Mesendoderm (in vitro differentiated cells): ENCODE measurements at regions not wholly inside any gene's neighbourhood (a gene's known extent, or its start where the extent isn't known, plus 50 kb on each side); places are given as distances from the start of the nearest gene placed in this dataset.

Source experiments
- DNase-seq: peaks from one replicate; pipeline ENCODE4 v3.0.0; 2013
- H2AK5ac ChIP-seq: 2 replicates; pipeline ENCODE4 v1.6.1; 2013; ENCODE audit warnings: low read length, inconsistent platforms
- H2BK120ac ChIP-seq: 2 replicates; pipeline ENCODE4 v1.6.1; 2013; ENCODE audit warnings: low read depth, mild to moderate bottlenecking, low read length, moderate library complexity, mixed read lengths
- H2BK15ac ChIP-seq: replicated peaks from 2 replicates; pipeline ENCODE4 v1.6.1; 2013; ENCODE audit warnings: low read depth, mild to moderate bottlenecking, moderate library complexity
- H2BK5ac ChIP-seq: 2 replicates; pipeline ENCODE4 v1.6.1; 2013; ENCODE audit warnings: low read length, inconsistent platforms
- H3K18ac ChIP-seq: 2 replicates; pipeline ENCODE4 v1.6.1; 2013; ENCODE audit warnings: mild to moderate bottlenecking, low read length, mixed read lengths
- H3K23ac ChIP-seq: one replicate; pipeline ENCODE4 v1.6.1; 2013; ENCODE audit warnings: low read length
- H3K27ac ChIP-seq: 2 replicates; pipeline ENCODE4 v1.5.1; 2013; ENCODE audit warnings: low read depth, mild to moderate bottlenecking, inconsistent platforms, low read length, moderate library complexity
- H3K27me3 ChIP-seq: 2 replicates; pipeline ENCODE4 v1.6.1; 2013; ENCODE audit warnings: low read length, control low read depth, mild to moderate bottlenecking, inconsistent platforms; ENCODE audit not compliant: insufficient read depth, poor library complexity
- H3K36me3 ChIP-seq: 2 replicates; pipeline ENCODE4 v1.6.1; 2013; ENCODE audit warnings: low read length, inconsistent platforms; ENCODE audit not compliant: control insufficient read depth, insufficient read depth
- H3K4ac ChIP-seq: one replicate; pipeline ENCODE4 v1.6.1; 2013; ENCODE audit warnings: low read depth, mild to moderate bottlenecking, low read length, moderate library complexity
- H3K4me1 ChIP-seq: 2 replicates; pipeline ENCODE4 v1.6.1; 2013; ENCODE audit warnings: low read depth, low read length, inconsistent platforms; ENCODE audit not compliant: control insufficient read depth
- H3K4me2 ChIP-seq: 2 replicates; pipeline ENCODE4 v1.6.1; 2013; ENCODE audit warnings: low read length
- H3K4me3 ChIP-seq: 2 replicates; pipeline ENCODE4 v1.5.1; 2013; ENCODE audit warnings: mild to moderate bottlenecking, low read length
- H3K56ac ChIP-seq: one replicate; pipeline ENCODE4 v1.6.1; 2013; ENCODE audit warnings: low read length
- H3K79me1 ChIP-seq: 2 replicates; pipeline ENCODE4 v1.6.1; 2013; ENCODE audit warnings: low read length, inconsistent platforms
- H3K79me2 ChIP-seq: 2 replicates; pipeline ENCODE4 v1.6.1; 2013; ENCODE audit warnings: mild to moderate bottlenecking, low read length; ENCODE audit not compliant: control insufficient read depth, insufficient read depth
- H3K9ac ChIP-seq: 2 replicates; pipeline ENCODE4 v1.6.1; 2013; ENCODE audit warnings: low read length, inconsistent platforms
- H4K5ac ChIP-seq: one replicate; pipeline ENCODE4 v1.6.1; 2013; ENCODE audit warnings: low read length
- H4K8ac ChIP-seq: one replicate; pipeline ENCODE4 v1.6.1; 2013; ENCODE audit warnings: low read depth, mild to moderate bottlenecking, control low read depth, low read length, moderate library complexity
- WGBS: extraction: QIAGEN DNeasy Blood & Tissue Kit; methylation state at CpG from one replicate; pipeline ENCODE4 v1.1.7; 2013; ENCODE audit warnings: low lambda C conversion rate, missing lambda C conversion rate; ENCODE audit not compliant: insufficient coverage; ENCODE audit errors: extremely low coverage; 5-methylcytosine and 5-hydroxymethylcytosine counted together

DNA sequence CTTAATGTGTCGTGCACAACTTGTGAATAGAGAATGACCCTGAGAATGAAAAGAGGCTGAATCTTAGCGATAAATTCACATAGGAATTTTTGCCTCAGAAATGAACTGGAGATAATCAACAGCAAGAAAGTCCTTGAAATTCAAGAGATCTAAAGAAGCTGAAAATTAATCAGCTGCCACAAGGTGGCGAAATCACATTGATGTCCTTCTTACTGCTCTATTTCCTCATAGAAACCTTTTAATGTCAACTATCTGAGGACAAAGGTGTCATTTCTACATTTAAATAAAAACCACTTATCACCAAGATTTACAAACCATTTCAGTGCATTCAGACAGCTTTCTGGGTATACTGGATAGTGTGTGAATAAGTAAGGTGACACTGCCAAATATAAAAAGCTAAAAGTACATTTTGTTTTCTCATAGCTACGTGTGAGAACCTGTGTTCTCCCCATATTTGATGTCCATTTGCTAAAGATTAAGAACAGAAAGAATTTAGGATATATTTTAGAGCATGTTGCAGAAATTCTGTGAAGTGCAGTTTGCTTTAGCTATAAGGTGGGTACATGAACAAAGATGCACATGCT is 485.3 kb upstream of the PTBP2 start:
- Histone ChIP-seq H2AK5ac (no peak overlapping the region), H2BK5ac (no peak overlapping the region), H3K4ac (no peak overlapping the region), H3K4me3 (no peak overlapping the region), H3K4me1 (peaks cover 2% of the 10 kb centered on the region), H3K56ac (no peak overlapping the region), H4K5ac (no peak overlapping the region), H3K79me2 (no peaks in the 10 kb centered on the region), H3K4me2 (no peak overlapping the region), H3K27ac (no peak overlapping the region), H3K79me1 (no peaks in the 10 kb centered on the region), H4K8ac (no peak overlapping the region), H2BK120ac (no peak overlapping the region), H3K27me3 (no peaks in the 10 kb centered on the region), H3K18ac (no peak overlapping the region), H3K9ac (no peak overlapping the region), H2BK15ac (no peak overlapping the region), H3K23ac (no peak overlapping the region), H3K36me3 (no peaks in the 10 kb centered on the region)
- DNase-seq: peak; percentile 67
- no CpG with 5 or more reads among the region's 4 CpGs for WGBS

GRCh38 chr1:96238426-96238825 is 483.2 kb upstream of the PTBP2 start:
- Histone ChIP-seq H3K79me2 (no peaks in the 10 kb centered on the region), H4K8ac (no peak overlapping the region), H3K18ac (no peak overlapping the region), H3K36me3 (no peaks in the 10 kb centered on the region), H2BK15ac (no peak overlapping the region), H3K4me1 (peaks cover 2% of the 10 kb centered on the region), H3K4me3 (no peak overlapping the region), H2BK5ac (no peak overlapping the region), H2BK120ac (no peak overlapping the region), H3K9ac (no peak overlapping the region), H3K56ac (no peak overlapping the region), H3K4ac (no peak overlapping the region), H3K4me2 (no peak overlapping the region), H3K79me1 (no peaks in the 10 kb centered on the region), H4K5ac (no peak overlapping the region), H3K23ac (no peak overlapping the region), H2AK5ac (no peak overlapping the region), H3K27ac (no peak overlapping the region), H3K27me3 (no peaks in the 10 kb centered on the region)
- DNase-seq: no peak
- WGBS: no CpG with 5 or more reads among the region's 4 CpGs

- H4K8ac ChIP-seq: no peak overlapping the region
- H3K36me3 ChIP-seq: no peaks in the 10 kb centered on the region
- H4K5ac ChIP-seq: no peak overlapping the region
- no peak overlapping the region for H3K9ac ChIP-seq
- H3K56ac ChIP-seq: no peak overlapping the region
- no peak overlapping the region for H2BK5ac ChIP-seq
- no peaks in the 10 kb centered on the region for H3K4me1 ChIP-seq
- no peak overlapping the region for H2AK5ac ChIP-seq
- H3K4ac ChIP-seq: no peak overlapping the region
- H3K4me2 ChIP-seq: no peak overlapping the region
- H3K27me3 ChIP-seq: no peaks in the 10 kb centered on the region
- H3K18ac ChIP-seq: no peak overlapping the region
- H3K4me3 ChIP-seq: no peak overlapping the region
- no peak for DNase-seq
- H3K79me1 ChIP-seq: no peaks in the 10 kb centered on the region
- no peak overlapping the region for H2BK120ac ChIP-seq
- no peak overlapping the region for H3K27ac ChIP-seq
- H2BK15ac ChIP-seq: no peak overlapping the region
- H3K23ac ChIP-seq: no peak overlapping the region
- H3K79me2 ChIP-seq: no peaks in the 10 kb centered on the region
These were observed 481.1 kb upstream of the PTBP2 start for GRCh38 chr1:96240438-96240837.

- Histone ChIP-seq H3K18ac (no peak overlapping the region), H3K56ac (no peak overlapping the region), H3K79me2 (no peaks in the 10 kb centered on the region), H3K4me3 (no peak overlapping the region), H2BK5ac (no peak overlapping the region), H2BK15ac (no peak overlapping the region), H3K23ac (no peak overlapping the region), H3K4me2 (no peak overlapping the region), H3K27me3 (no peaks in the 10 kb centered on the region), H2BK120ac (no peak overlapping the region), H4K5ac (no peak overlapping the region), H3K4ac (no peak overlapping the region), H3K9ac (no peak overlapping the region), H2AK5ac (no peak overlapping the region), H3K79me1 (no peaks in the 10 kb centered on the region), H3K4me1 (no peaks in the 10 kb centered on the region), H3K36me3 (no peaks in the 10 kb centered on the region), H3K27ac (no peak overlapping the region), H4K8ac (no peak overlapping the region)
- DNase-seq: no peak
- WGBS: no CpG with 5 or more reads among the region's 4 CpGs
These were observed 468.1 kb upstream of the PTBP2 start for GRCh38 chr1:96253246-96254035.

DNA sequence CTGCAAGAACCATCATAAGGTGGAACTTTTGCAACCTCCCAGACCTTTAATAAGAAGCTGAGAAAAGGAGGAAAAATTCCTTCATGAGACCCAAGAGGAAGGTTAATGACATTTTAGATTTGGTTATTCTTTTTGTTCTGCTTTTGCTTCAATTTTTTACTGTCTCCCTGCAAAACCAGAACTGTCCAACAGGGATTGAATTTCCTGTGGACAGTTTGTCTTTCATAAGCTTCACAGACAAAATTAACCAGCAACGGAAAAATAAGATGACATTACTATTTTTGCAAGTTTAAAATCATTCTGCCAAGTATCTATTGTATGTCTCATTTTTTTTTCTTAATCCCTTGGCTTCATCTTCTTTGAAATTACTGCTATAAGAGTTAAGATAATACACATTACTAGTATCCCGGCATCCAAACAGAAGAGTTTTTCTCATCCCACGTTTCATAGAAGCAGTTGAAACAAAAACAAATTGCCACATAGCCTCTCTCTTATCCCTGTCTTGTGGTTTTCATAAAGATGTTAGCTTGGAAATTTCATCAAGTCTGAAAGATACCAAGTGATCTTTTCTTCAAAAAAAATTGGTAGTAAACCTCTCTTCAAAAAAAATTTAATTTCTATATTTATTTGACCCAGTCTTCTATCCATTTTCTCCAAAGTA is 465.3 kb upstream of the PTBP2 start:
- H4K8ac ChIP-seq: no peak overlapping the region
- no peak overlapping the region for H3K23ac ChIP-seq
- no peak overlapping the region for H3K4me3 ChIP-seq
- H3K36me3 ChIP-seq: no peaks in the 10 kb centered on the region
- no peak overlapping the region for H3K4me2 ChIP-seq
- no peak overlapping the region for H2AK5ac ChIP-seq
- no peak overlapping the region for H2BK15ac ChIP-seq
- DNase-seq: no peak
- no peak overlapping the region for H2BK5ac ChIP-seq
- no peak overlapping the region for H3K27ac ChIP-seq
- no peaks in the 10 kb centered on the region for H3K79me1 ChIP-seq
- H3K79me2 ChIP-seq: no peaks in the 10 kb centered on the region
- H3K56ac ChIP-seq: no peak overlapping the region
- no peak overlapping the region for H2BK120ac ChIP-seq
- no peak overlapping the region for H3K9ac ChIP-seq
- WGBS: no CpG with 5 or more reads among the region's 3 CpGs
- no peak overlapping the region for H3K18ac ChIP-seq
- H3K27me3 ChIP-seq: no peaks in the 10 kb centered on the region
- H3K4ac ChIP-seq: no peak overlapping the region
- H3K4me1 ChIP-seq: no peaks in the 10 kb centered on the region
- no peak overlapping the region for H4K5ac ChIP-seq
